ENCODE measurements at regions not wholly inside any gene's neighbourhood (a gene's known extent, or its start where the extent isn't known, plus 50 kb on each side); places are given as distances from the start of the nearest gene placed in this dataset.
A peak's percentile ranks its signal among the peaks of the same experiment; 100 is the strongest.

GRCh38 chr13:29999492-30000369 lies 149.3 kb upstream of the UBL3 start:
- DNase-seq (ENCODE audit: low spot score): no peak

- DNase-seq (ENCODE audit: low spot score): no peak
These were observed 145.9 kb upstream of the UBL3 start for GRCh38 chr13:29996316-29996715.

GRCh38 chr13:29994911-29995595 lies 144.6 kb upstream of the UBL3 start:
- DNase-seq (ENCODE audit: low spot score): peak; percentile 22

- no peak for DNase-seq (ENCODE audit: low spot score)
These were observed 143.5 kb upstream of the UBL3 start for GRCh38 chr13:29993716-29994488.

- DNase-seq (ENCODE audit: low spot score): no peak
These were observed 142.8 kb upstream of the UBL3 start for GRCh38 chr13:29993196-29993595.

GRCh38 chr13:29991343-29991742 lies 140.9 kb upstream of the UBL3 start:
- DNase-seq (ENCODE audit: low spot score): no peak

- DNase-seq (ENCODE audit: low spot score): no peak
These were observed 136.9 kb upstream of the UBL3 start for GRCh38 chr13:29987340-29987739.

- DNase-seq (ENCODE audit: low spot score): no peak
These were observed 129.9 kb upstream of the UBL3 start for GRCh38 chr13:29980339-29980738.

- no peak for DNase-seq (ENCODE audit: low spot score)
These were observed 127.8 kb upstream of the UBL3 start for GRCh38 chr13:29978211-29978610.

GRCh38 chr13:29977476-29978120 lies 127.2 kb upstream of the UBL3 start:
- no peak for DNase-seq (ENCODE audit: low spot score)

- no peak for DNase-seq (ENCODE audit: low spot score)
These were observed 126.1 kb upstream of the UBL3 start for GRCh38 chr13:29976535-29976934.

- no peak for DNase-seq (ENCODE audit: low spot score)
These were observed 124.9 kb upstream of the UBL3 start for GRCh38 chr13:29975283-29975682.

GRCh38 chr13:29969286-29969685 lies 118.9 kb upstream of the UBL3 start:
- DNase-seq (ENCODE audit: low spot score): no peak

GRCh38 chr13:29964181-29964845 lies 113.9 kb upstream of the UBL3 start:
- no peak for DNase-seq (ENCODE audit: low spot score)

- no peak for DNase-seq (ENCODE audit: low spot score)
These were observed 112.7 kb upstream of the UBL3 start for GRCh38 chr13:29963089-29963488.

GRCh38 chr13:29961036-29961670 lies 110.7 kb upstream of the UBL3 start:
- DNase-seq (ENCODE audit: low spot score): no peak

- no peak for DNase-seq (ENCODE audit: low spot score)
These were observed 109.2 kb upstream of the UBL3 start for GRCh38 chr13:29959603-29960002.

- DNase-seq (ENCODE audit: low spot score): no peak
These were observed 108.7 kb upstream of the UBL3 start for GRCh38 chr13:29959086-29959485.

- DNase-seq (ENCODE audit: low spot score): no peak
These were observed 108.1 kb upstream of the UBL3 start for GRCh38 chr13:29958476-29958875.

- DNase-seq (ENCODE audit: low spot score): no peak
These were observed 106.9 kb upstream of the UBL3 start for GRCh38 chr13:29957320-29957719.

- DNase-seq (ENCODE audit: low spot score): no peak
These were observed 106.4 kb upstream of the UBL3 start for GRCh38 chr13:29956853-29957252.
